ENCODE measurements at regions not wholly inside any gene's neighbourhood (a gene's known extent, or its start where the extent isn't known, plus 50 kb on each side); places are given as distances from the start of the nearest gene placed in this dataset.
"Not testable (repeated sequence)": the region's sequence is repeated elsewhere in the genome, so short reads cannot be mapped to it uniquely, and the experiment has no call there.

- not testable (repeated sequence) for H3K27me3 ChIP-seq (ENCODE audit: control insufficient read depth, insufficient read depth, low read length, poor library complexity, severe bottlenecking); H3K4me3 ChIP-seq (ENCODE audit: insufficient read depth, low read depth, low read length); H3K4me1 ChIP-seq (ENCODE audit: control insufficient read depth, insufficient read depth, low read length); H3K36me3 ChIP-seq (ENCODE audit: control insufficient read depth, insufficient read depth, low read length); H3K27ac ChIP-seq (ENCODE audit: insufficient read depth, low read depth, low read length, poor library complexity, severe bottlenecking); H3K9me3 ChIP-seq (ENCODE audit: control insufficient read depth, low read length)
- WGBS, 2 experiments = 94 to 95% methylated on average over 7 of the region's 7 CpGs
Observed at GRCh38 chr16:51254390-51254789, 103.3 kb upstream of the SALL1 start.

DNA sequence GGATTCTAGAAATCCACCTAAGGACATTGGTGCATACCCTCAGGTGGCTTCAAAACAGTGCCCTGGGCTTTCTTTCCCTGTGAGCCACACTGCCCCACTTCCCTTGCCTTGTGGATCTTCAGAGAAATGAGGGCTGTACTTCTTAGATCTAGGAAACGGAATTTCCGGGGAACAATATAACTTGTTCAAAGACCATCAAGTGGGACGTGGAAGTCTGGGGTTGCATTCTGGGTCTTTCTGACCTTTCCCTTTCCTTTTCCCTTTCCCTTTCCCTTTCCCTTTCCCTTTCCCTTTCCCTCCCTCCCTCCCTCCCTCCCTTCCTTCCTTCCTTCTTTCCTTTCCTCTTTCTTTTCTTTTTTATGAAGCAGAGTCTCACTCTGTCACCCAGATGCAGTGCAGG, 97.1 kb upstream of the SALL1 start:
- H3K27ac ChIP-seq (ENCODE audit: insufficient read depth, low read depth, low read length, poor library complexity, severe bottlenecking) = no peak overlapping the region
- no peak overlapping the region for H3K4me3 ChIP-seq (ENCODE audit: insufficient read depth, low read depth, low read length)
- 90 to 92% methylated on average over 3 of the region's 3 CpGs for WGBS, 2 experiments
- peaks cover 6% of the 10 kb centered on the region for H3K4me1 ChIP-seq (ENCODE audit: control insufficient read depth, insufficient read depth, low read length)
- no peaks in the 10 kb centered on the region for H3K27me3 ChIP-seq (ENCODE audit: control insufficient read depth, insufficient read depth, low read length, poor library complexity, severe bottlenecking)
- no peaks in the 10 kb centered on the region for H3K36me3 ChIP-seq (ENCODE audit: control insufficient read depth, insufficient read depth, low read length)
- no peaks in the 10 kb centered on the region for H3K9me3 ChIP-seq (ENCODE audit: control insufficient read depth, low read length)

- H3K36me3 ChIP-seq (ENCODE audit: control insufficient read depth, insufficient read depth, low read length) = no peaks in the 10 kb centered on the region
- H3K27ac ChIP-seq (ENCODE audit: insufficient read depth, low read depth, low read length, poor library complexity, severe bottlenecking) = no peak overlapping the region
- peaks cover 6% of the 10 kb centered on the region for H3K4me1 ChIP-seq (ENCODE audit: control insufficient read depth, insufficient read depth, low read length)
- no peak overlapping the region for H3K4me3 ChIP-seq (ENCODE audit: insufficient read depth, low read depth, low read length)
- WGBS, 2 experiments = 90 to 94% methylated on average over 3 of the region's 3 CpGs
- H3K27me3 ChIP-seq (ENCODE audit: control insufficient read depth, insufficient read depth, low read length, poor library complexity, severe bottlenecking) = no peaks in the 10 kb centered on the region
- H3K9me3 ChIP-seq (ENCODE audit: control insufficient read depth, low read length) = no peaks in the 10 kb centered on the region
Observed at GRCh38 chr16:51245658-51245995, 94.6 kb upstream of the SALL1 start.

DNA sequence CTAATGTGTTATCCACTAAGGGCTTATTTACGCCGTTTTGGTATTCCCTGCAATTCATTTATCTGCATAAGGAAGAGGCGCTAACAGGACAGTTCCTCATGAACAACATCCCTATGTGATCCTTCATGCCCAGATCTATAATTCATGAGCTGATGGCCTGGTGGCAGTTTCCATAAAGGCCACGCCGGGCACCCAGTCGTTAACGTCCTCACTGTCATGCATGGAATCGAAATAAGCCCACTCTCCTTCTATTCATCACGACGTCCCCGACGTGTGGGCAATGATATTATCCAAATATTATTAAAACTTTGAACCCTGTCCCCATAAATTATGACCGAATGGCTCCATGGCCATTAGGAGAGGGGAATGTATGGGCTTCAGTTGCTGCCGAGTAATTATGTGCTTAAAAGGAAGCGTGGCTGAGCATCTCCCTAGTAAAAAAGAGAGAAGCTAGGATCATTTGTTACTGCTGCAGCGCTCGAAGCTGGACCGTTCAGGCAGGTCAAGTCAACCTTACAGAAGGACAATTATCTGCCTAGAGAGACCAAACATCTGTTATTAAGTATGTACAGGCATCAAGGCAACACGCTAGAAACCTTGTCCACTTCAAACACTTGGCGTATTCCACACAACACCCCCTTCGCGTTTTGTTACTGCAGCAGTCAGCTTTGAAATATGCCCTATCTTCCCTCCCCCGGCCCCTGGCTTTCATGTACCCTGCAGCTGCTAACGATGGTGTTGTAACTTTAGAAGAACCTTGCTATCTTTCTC, 94.0 kb upstream of the SALL1 start:
- Histone ChIP-seq H3K9me3 (ENCODE audit: control insufficient read depth, low read length) (no peaks in the 10 kb centered on the region), H3K36me3 (ENCODE audit: control insufficient read depth, insufficient read depth, low read length) (no peaks in the 10 kb centered on the region), H3K4me1 (ENCODE audit: control insufficient read depth, insufficient read depth, low read length) (peaks cover 6% of the 10 kb centered on the region), H3K4me3 (ENCODE audit: insufficient read depth, low read depth, low read length) (no peak overlapping the region), H3K27ac (ENCODE audit: insufficient read depth, low read depth, low read length, poor library complexity, severe bottlenecking) (no peak overlapping the region), H3K27me3 (ENCODE audit: control insufficient read depth, insufficient read depth, low read length, poor library complexity, severe bottlenecking) (no peaks in the 10 kb centered on the region)
- 89 to 93% methylated on average over 22 to 24 of the region's 24 CpGs for WGBS, 2 experiments

DNA sequence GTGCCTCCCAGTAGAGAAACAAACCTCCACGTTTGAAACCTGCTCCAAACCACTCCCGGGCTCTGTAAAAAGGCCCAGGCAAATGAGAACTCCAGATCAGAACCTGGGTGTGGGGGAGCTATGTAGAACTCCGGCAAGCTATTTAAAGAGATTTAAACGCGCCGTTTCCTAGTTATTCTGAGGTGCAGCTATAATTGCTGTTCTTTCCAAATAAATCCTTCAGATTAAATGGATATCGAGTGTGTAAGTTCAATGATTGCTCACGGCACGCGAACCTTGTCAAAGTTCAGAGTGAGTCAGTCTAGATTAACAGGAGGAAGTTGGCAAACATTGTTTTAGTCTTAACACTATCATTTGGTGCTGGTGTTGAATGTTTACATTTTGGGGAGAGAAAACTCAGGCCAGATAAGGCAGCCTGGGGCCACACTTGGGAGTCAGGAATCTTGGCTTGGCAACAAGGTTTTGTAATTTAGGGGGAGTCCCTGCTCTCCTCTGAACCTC, 92.9 kb upstream of the SALL1 start:
- Histone ChIP-seq H3K27me3 (ENCODE audit: control insufficient read depth, insufficient read depth, low read length, poor library complexity, severe bottlenecking) (no peaks in the 10 kb centered on the region), H3K4me3 (ENCODE audit: insufficient read depth, low read depth, low read length) (no peak overlapping the region), H3K4me1 (ENCODE audit: control insufficient read depth, insufficient read depth, low read length) (peaks cover 6% of the 10 kb centered on the region), H3K27ac (ENCODE audit: insufficient read depth, low read depth, low read length, poor library complexity, severe bottlenecking) (no peak overlapping the region), H3K36me3 (ENCODE audit: control insufficient read depth, insufficient read depth, low read length) (no peaks in the 10 kb centered on the region), H3K9me3 (ENCODE audit: control insufficient read depth, low read length) (no peaks in the 10 kb centered on the region)
- 90 to 92% methylated on average over 10 of the region's 10 CpGs for WGBS, 2 experiments

GRCh38 chr16:51242296-51242994, 91.4 kb upstream of the SALL1 start:
- WGBS, 2 experiments = 91 to 94% methylated on average over 3 of the region's 3 CpGs
- Histone ChIP-seq H3K27ac (ENCODE audit: insufficient read depth, low read depth, low read length, poor library complexity, severe bottlenecking) (no peak overlapping the region), H3K4me3 (ENCODE audit: insufficient read depth, low read depth, low read length) (no peak overlapping the region), H3K27me3 (ENCODE audit: control insufficient read depth, insufficient read depth, low read length, poor library complexity, severe bottlenecking) (peaks cover 1% of the 10 kb centered on the region), H3K9me3 (ENCODE audit: control insufficient read depth, low read length) (no peaks in the 10 kb centered on the region), H3K4me1 (ENCODE audit: control insufficient read depth, insufficient read depth, low read length) (peaks cover 15% of the 10 kb centered on the region), H3K36me3 (ENCODE audit: control insufficient read depth, insufficient read depth, low read length) (no peaks in the 10 kb centered on the region)

DNA sequence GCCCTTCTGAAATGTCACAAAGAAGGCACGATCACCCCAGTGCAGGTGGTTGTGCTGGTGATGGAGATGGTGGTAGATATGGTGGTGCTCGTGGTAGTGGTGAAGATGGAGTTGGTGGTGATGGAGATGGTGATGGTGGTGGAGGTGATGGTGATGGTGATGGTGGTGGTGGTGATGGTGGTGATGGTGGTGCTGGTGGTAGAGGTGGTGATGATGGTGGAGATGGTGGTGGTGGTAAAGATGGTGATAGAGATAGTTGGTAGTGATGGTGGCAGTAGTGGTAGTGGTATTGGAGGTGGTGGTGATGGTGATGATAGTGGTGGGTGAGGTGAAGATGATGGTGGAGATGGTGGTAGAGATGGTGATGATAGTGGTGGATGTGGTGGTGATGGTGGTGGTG, 88.1 kb upstream of the SALL1 start:
- peaks cover 3% of the 10 kb centered on the region for H3K27me3 ChIP-seq (ENCODE audit: control insufficient read depth, insufficient read depth, low read length, poor library complexity, severe bottlenecking)
- H3K36me3 ChIP-seq (ENCODE audit: control insufficient read depth, insufficient read depth, low read length) = no peaks in the 10 kb centered on the region
- H3K9me3 ChIP-seq (ENCODE audit: control insufficient read depth, low read length) = no peaks in the 10 kb centered on the region
- 93 to 99% methylated on average over 2 of the region's 2 CpGs for WGBS, 2 experiments
- H3K4me3 ChIP-seq (ENCODE audit: insufficient read depth, low read depth, low read length) = no peak overlapping the region
- H3K27ac ChIP-seq (ENCODE audit: insufficient read depth, low read depth, low read length, poor library complexity, severe bottlenecking) = no peak overlapping the region
- H3K4me1 ChIP-seq (ENCODE audit: control insufficient read depth, insufficient read depth, low read length) = peaks cover 15% of the 10 kb centered on the region

DNA sequence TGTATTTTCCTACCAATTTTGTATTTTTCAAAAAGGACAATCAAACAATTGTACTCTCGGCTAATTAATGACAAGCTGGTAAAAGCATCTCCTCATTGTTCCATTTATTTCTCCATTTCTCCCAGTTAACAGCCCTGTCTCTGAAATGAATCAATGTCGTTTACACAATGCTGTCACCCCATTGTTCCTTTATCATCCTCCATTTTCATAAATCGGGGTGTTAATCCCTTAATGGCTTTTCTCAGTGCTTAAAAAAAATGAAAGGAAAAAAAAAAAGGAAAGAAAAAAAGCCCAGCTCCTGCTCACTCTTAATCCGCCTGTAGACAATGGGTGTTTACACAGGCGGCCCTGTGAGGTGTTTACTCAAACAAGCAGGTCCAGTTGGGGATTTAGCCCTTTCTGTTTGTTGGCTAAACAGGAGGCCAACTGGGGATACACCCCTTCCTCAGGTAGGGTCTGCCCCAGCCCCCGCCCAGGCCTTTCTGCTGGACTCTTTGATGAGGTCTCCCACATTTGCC, 86.8 kb upstream of the SALL1 start:
- WGBS, 2 experiments = 25 to 38% methylated on average over 6 of the region's 6 CpGs
- Histone ChIP-seq H3K9me3 (ENCODE audit: control insufficient read depth, low read length) (no peaks in the 10 kb centered on the region), H3K36me3 (ENCODE audit: control insufficient read depth, insufficient read depth, low read length) (no peaks in the 10 kb centered on the region), H3K27ac (ENCODE audit: insufficient read depth, low read depth, low read length, poor library complexity, severe bottlenecking) (no peak overlapping the region), H3K4me3 (ENCODE audit: insufficient read depth, low read depth, low read length) (no peak overlapping the region), H3K27me3 (ENCODE audit: control insufficient read depth, insufficient read depth, low read length, poor library complexity, severe bottlenecking) (peaks cover 3% of the 10 kb centered on the region), H3K4me1 (ENCODE audit: control insufficient read depth, insufficient read depth, low read length) (peaks cover 15% of the 10 kb centered on the region)

GRCh38 chr16:51237207-51237606, 86.1 kb upstream of the SALL1 start:
- Histone ChIP-seq H3K27ac (ENCODE audit: insufficient read depth, low read depth, low read length, poor library complexity, severe bottlenecking) (no peak overlapping the region), H3K9me3 (ENCODE audit: control insufficient read depth, low read length) (no peaks in the 10 kb centered on the region), H3K4me3 (ENCODE audit: insufficient read depth, low read depth, low read length) (no peak overlapping the region), H3K4me1 (ENCODE audit: control insufficient read depth, insufficient read depth, low read length) (peaks cover 15% of the 10 kb centered on the region), H3K27me3 (ENCODE audit: control insufficient read depth, insufficient read depth, low read length, poor library complexity, severe bottlenecking) (peaks cover 3% of the 10 kb centered on the region), H3K36me3 (ENCODE audit: control insufficient read depth, insufficient read depth, low read length) (no peaks in the 10 kb centered on the region)
- WGBS, 2 experiments = 86 to 88% methylated on average over 2 of the region's 2 CpGs

GRCh38 chr16:51236583-51236982, 85.5 kb upstream of the SALL1 start:
- 33 to 44% methylated on average over 2 of the region's 3 CpGs for WGBS, 2 experiments
- no peaks in the 10 kb centered on the region for H3K36me3 ChIP-seq (ENCODE audit: control insufficient read depth, insufficient read depth, low read length)
- H3K27ac ChIP-seq (ENCODE audit: insufficient read depth, low read depth, low read length, poor library complexity, severe bottlenecking) = no peak overlapping the region

More at GRCh38 chr16:51236583-51236982, 85.5 kb upstream of the SALL1 start:
- peaks cover 3% of the 10 kb centered on the region for H3K27me3 ChIP-seq (ENCODE audit: control insufficient read depth, insufficient read depth, low read length, poor library complexity, severe bottlenecking)
- peaks cover 15% of the 10 kb centered on the region for H3K4me1 ChIP-seq (ENCODE audit: control insufficient read depth, insufficient read depth, low read length)
- H3K9me3 ChIP-seq (ENCODE audit: control insufficient read depth, low read length) = no peaks in the 10 kb centered on the region
- no peak overlapping the region for H3K4me3 ChIP-seq (ENCODE audit: insufficient read depth, low read depth, low read length)
